Gastroesophageal sphincter (tissue), 4 donors: ENCODE measurements at regions not wholly inside any gene's neighbourhood (a gene's known extent, or its start where the extent isn't known, plus 50 kb on each side); places are given as distances from the start of the nearest gene placed in this dataset.

Experiments
- ATAC-seq: fragments of 150-250 bp; one replicate; pipeline ENCODE4 v1.9.1; 2016; ENCODE audit warnings: mild to moderate bottlenecking, moderate library complexity
- H3K27ac ChIP-seq, 4 donors: fragments of 200-600 bp; sonication (generic) in 3 of 4; 1 replicate in 3 of 4; 2 replicates in 1 of 4; pipeline ENCODE4 v1.5.1; 2016 to 2019
- H3K27me3 ChIP-seq: fragments of 200-600 bp; sonication (generic); one replicate; pipeline ENCODE4 v1.5.1; 2019
- H3K36me3 ChIP-seq, 2 donors: fragments of 200-600 bp; sonication (generic); one replicate each; pipeline ENCODE4 v1.5.1; 2019; ENCODE audit warnings: control low read depth in 1 of 2
- H3K4me1 ChIP-seq, 3 donors: fragments of 200-600 bp; sonication (generic); 1 replicate in 2 of 3; 2 replicates in 1 of 3; pipeline ENCODE4 v1.5.1; 2016 to 2019; ENCODE audit warnings: control low read depth in 2 of 3
- H3K4me3 ChIP-seq, 2 donors: fragments of 200-600 bp; sonication (generic); one replicate each; pipeline ENCODE4 v1.5.1; 2019; ENCODE audit warnings: mild to moderate bottlenecking in 1 of 2, moderate library complexity in 1 of 2
- H3K9me3 ChIP-seq, 3 donors: fragments of 200-600 bp; sonication (generic); one replicate each; pipeline ENCODE4 v1.5.1; 2017 to 2019; ENCODE audit warnings: control low read depth in 2 of 3
- EP300 ChIP-seq: sonication (generic); formaldehyde crosslinking; IDR thresholded peaks from one replicate; pipeline ENCODE4 v1.6.1; 2017; ENCODE audit warnings: antibody characterized with exemption, mild to moderate bottlenecking
- POLR2A ChIP-seq, 2 donors: fragments of 450-650 bp; IDR thresholded peaks; one replicate each; pipeline ENCODE4 v1.6.1; 2017; ENCODE audit warnings: antibody characterized with exemption in 2 of 2, mild to moderate bottlenecking in 2 of 2, moderate library complexity in 1 of 2
- POLR2AphosphoS5 ChIP-seq: sonication (generic); formaldehyde crosslinking; IDR thresholded peaks from one replicate; pipeline ENCODE4 v1.6.1; 2017; ENCODE audit warnings: antibody characterized with exemption
- WGBS, 2 donors: methylation state at CpG; one replicate each; pipeline ENCODE4 v1.1.5; 2018; ENCODE audit warnings: low coverage in 1 of 2; 5-methylcytosine and 5-hydroxymethylcytosine counted together
- TF ChIP-seq, protein P1 (sequence below), 4 experiments: fragments of 200-600 bp in 2 of 4; fragments of 450-650 bp in 2 of 4; sonication (generic) in 1 of 4; IDR thresholded peaks; one replicate each; pipeline ENCODE4 v1.5.1; 2017 to 2019; ENCODE audit warnings: antibody characterized with exemption in 4 of 4, mild to moderate bottlenecking in 2 of 4, moderate library complexity in 2 of 4

DNA sequence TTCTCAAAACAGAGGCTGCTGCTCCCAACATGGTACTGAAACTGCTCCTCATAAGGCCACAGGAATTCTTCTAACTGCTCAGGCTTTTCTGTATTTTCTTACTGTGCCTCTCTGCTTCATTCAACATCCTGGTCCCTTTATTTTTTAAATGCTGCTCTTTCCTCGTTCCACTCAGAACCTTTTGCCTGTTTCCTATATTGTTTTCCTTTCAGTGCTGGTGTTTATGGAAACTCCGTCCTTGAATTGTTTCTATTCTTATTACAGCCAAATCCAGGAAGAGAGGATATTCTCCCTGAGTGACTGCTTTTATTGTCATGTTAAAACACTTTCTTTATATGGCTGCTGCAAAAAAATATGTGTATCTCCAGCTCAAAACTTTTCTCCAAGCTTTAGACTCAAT lies 173.0 kb upstream of the E2F7 start:
- no peaks in the 10 kb centered on the region for H3K4me1 ChIP-seq
- H3K4me3 ChIP-seq, result no peak overlapping the region
- H3K27ac ChIP-seq, result no peak overlapping the region
- TF ChIP-seq EP300 (no peak), POLR2A (IDR thresholded peaks at IDR 0.05) (no peak)
- TF ChIP-seq, protein P1, sequence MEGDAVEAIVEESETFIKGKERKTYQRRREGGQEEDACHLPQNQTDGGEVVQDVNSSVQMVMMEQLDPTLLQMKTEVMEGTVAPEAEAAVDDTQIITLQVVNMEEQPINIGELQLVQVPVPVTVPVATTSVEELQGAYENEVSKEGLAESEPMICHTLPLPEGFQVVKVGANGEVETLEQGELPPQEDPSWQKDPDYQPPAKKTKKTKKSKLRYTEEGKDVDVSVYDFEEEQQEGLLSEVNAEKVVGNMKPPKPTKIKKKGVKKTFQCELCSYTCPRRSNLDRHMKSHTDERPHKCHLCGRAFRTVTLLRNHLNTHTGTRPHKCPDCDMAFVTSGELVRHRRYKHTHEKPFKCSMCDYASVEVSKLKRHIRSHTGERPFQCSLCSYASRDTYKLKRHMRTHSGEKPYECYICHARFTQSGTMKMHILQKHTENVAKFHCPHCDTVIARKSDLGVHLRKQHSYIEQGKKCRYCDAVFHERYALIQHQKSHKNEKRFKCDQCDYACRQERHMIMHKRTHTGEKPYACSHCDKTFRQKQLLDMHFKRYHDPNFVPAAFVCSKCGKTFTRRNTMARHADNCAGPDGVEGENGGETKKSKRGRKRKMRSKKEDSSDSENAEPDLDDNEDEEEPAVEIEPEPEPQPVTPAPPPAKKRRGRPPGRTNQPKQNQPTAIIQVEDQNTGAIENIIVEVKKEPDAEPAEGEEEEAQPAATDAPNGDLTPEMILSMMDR (IDR thresholded peaks at IDR 0.05), result no peak
- ATAC-seq, result no peak
- H3K36me3 ChIP-seq, result no peaks in the 10 kb centered on the region
- no peaks in the 10 kb centered on the region for H3K27me3 ChIP-seq
- no peaks in the 10 kb centered on the region for H3K9me3 ChIP-seq
- WGBS, 2 donors, result 28 to 38% methylated on average over 2 of the region's 2 CpGs

DNA sequence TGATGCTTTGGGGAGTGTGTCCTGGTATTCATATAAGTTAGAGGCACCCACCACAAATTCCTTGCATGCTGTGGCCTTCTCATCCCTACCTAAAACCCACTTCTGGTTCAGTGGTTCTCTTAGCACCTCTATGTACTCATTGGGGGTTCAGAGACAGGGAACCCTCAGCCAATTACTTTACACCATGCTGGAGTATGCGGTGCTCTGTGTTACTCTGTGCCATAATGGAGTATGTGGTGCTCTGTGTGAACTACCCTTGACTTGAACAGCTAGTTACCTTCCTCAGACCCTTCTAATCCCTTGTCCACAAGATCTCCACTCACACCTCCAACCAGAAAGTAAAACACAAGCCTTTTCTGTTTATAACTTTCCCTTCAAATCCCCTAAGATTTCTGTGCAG lies 172.5 kb upstream of the E2F7 start:
- WGBS, 2 donors, result 100% methylated on average over 1 of the region's 1 CpG; no CpG with 5 or more reads in 1 of the 2 donors
- Histone ChIP-seq H3K36me3 (no peaks in the 10 kb centered on the region), H3K27me3 (no peaks in the 10 kb centered on the region), H3K4me3 (no peak overlapping the region), H3K9me3 (no peaks in the 10 kb centered on the region), H3K27ac (no peak overlapping the region), H3K4me1 (no peaks in the 10 kb centered on the region)
- TF ChIP-seq, protein P1 (IDR thresholded peaks at IDR 0.05), result no peak
- TF ChIP-seq POLR2AphosphoS5, result no peak
- no peak for ATAC-seq

DNA sequence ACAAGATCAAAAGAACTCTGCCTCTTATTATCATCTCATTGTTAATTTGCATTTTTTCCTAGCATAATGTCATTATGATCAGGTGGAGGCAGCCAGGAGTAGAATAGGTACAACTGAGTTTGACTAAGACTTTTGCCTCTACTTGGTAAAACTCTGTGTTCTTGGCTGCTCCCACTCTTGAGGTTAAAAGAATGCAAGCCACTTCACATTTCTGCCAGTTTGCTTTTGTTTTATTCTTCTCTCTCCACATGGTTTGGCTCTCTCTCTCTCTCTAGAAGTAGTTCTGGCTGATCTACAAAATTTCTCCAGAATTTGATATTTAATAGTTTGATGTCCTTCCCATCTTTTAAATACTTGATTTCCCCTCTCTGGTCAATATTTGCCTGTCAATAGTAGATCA lies 170.7 kb upstream of the E2F7 start:
- TF ChIP-seq, protein P1 (IDR thresholded peaks at IDR 0.05), result no peak
- TF ChIP-seq POLR2AphosphoS5 (no peak), EP300 (no peak), POLR2A (IDR thresholded peaks at IDR 0.05) (no peak)
- Histone ChIP-seq H3K27me3 (no peaks in the 10 kb centered on the region), H3K4me1 (no peaks in the 10 kb centered on the region), H3K4me3 (no peak overlapping the region), H3K9me3 (no peaks in the 10 kb centered on the region), H3K27ac (no peak overlapping the region), H3K36me3 (no peaks in the 10 kb centered on the region)
- no peak for ATAC-seq

DNA sequence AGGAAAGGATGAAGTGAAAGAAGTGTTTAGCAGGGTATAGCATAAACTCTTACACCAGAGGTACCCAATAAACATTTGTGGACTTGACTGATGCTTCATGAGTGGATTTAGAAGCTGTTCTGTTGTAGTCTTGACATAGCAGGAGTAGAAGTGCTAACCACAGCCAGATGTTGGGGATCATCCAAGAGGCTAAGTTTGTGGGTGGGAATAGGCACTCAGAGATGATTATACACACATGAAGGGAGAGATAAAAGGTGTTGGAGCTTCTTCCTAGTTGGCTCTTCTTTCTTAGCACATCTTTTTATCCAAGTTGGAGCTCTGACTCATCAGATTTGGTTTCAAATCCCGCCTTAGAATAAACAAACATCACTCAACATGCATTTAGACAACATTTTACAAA lies 166.7 kb upstream of the E2F7 start:
- no peak for TF ChIP-seq POLR2AphosphoS5
- TF ChIP-seq, protein P1 (IDR thresholded peaks at IDR 0.05), result no peak
- TF ChIP-seq EP300, result no peak
- no peak for TF ChIP-seq POLR2A (IDR thresholded peaks at IDR 0.05)
- peak; percentile 48 for ATAC-seq
- Histone ChIP-seq H3K4me3 (no peak overlapping the region), H3K4me1 (peaks cover 0 to 3% (median 0%) of the 10 kb centered on the region in 3 donors), H3K9me3 (no peaks in the 10 kb centered on the region), H3K27ac (peak overlapping the region in 3 of 4 donors; percentile 29 to 64 (median 43)), H3K36me3 (no peaks in the 10 kb centered on the region), H3K27me3 (no peaks in the 10 kb centered on the region)
- 42 to 82% methylated on average over 1 of the region's 1 CpG for WGBS, 2 donors

DNA sequence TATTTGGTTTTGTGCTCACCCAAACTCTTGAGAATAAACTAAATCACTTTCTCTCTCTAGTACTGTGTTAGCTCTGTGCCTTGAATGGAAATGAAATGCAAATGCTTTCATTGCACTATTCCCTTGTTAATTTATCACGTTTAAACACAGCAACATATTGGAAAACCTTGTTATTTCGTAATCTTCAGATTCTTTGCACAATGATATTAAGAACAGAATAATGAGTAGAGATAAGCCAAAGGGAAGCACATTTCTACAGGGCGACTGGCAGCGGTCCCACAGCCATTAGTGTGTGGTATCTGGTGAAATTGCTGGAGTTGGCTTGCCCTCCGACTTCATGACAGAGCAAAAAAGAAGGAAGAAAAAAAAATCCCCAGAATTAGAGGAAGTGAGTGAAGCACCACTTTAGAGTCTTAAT lies 166.1 kb upstream of the E2F7 start:
- H3K27me3 ChIP-seq, result no peaks in the 10 kb centered on the region
- peak; percentile 87 for ATAC-seq
- 18 to 54% methylated on average over 5 of the region's 5 CpGs for WGBS, 2 donors
- no peaks in the 10 kb centered on the region for H3K36me3 ChIP-seq
- peaks cover 0 to 3% (median 0%) of the 10 kb centered on the region in 3 donors for H3K4me1 ChIP-seq
- TF ChIP-seq, protein P1 (IDR thresholded peaks at IDR 0.05), result no peak
- TF ChIP-seq EP300, result no peak
- peak; percentile 13 for TF ChIP-seq POLR2AphosphoS5
- no peak for TF ChIP-seq POLR2A (IDR thresholded peaks at IDR 0.05)
- no peaks in the 10 kb centered on the region for H3K9me3 ChIP-seq
- H3K27ac ChIP-seq, result peak overlapping the region in 2 of 4 donors; percentile 29 to 43
- no peak overlapping the region for H3K4me3 ChIP-seq
